ENCODE measurements at regions not wholly inside any gene's neighbourhood (a gene's known extent, or its start where the extent isn't known, plus 50 kb on each side); places are given as distances from the start of the nearest gene placed in this dataset.
"Not testable (repeated sequence)": the region's sequence is repeated elsewhere in the genome, so short reads cannot be mapped to it uniquely, and the experiment has no call there.

DNA sequence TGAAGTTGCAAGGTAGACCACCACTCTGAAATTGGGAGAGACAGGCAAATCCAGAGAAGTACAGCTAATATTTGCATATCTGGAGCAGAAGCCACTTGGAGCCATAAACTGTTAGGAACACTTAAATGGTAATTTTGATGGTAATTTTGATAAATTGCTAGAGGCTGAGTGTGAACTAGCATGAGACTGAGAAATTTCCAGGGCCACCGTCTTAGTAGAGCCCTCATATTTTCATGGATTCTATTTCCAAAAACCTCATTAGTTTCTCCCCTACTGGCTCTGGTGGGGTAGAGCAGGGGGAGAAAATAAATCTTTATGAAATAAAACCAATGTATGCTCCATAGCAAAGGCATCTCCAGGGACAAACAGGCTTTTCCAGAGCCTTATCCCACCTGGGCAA lies 429.4 kb upstream of the DIPK2B start:
- Histone ChIP-seq H3K36me3 (no peaks in the 10 kb centered on the region), H4K20me1 (no peaks in the 10 kb centered on the region), H3K4me3 (no peak overlapping the region), H3K9ac (no peak overlapping the region), H3K4me2 (no peak overlapping the region), H3K9me3 (peaks cover 17% of the 10 kb centered on the region), H3K27me3 (no peaks in the 10 kb centered on the region), H3K4me1 (no peaks in the 10 kb centered on the region), H3K27ac (no peak overlapping the region)
- TF ChIP-seq Cebpa-rat (IDR thresholded peaks at IDR 0.05) = no peak

DNA sequence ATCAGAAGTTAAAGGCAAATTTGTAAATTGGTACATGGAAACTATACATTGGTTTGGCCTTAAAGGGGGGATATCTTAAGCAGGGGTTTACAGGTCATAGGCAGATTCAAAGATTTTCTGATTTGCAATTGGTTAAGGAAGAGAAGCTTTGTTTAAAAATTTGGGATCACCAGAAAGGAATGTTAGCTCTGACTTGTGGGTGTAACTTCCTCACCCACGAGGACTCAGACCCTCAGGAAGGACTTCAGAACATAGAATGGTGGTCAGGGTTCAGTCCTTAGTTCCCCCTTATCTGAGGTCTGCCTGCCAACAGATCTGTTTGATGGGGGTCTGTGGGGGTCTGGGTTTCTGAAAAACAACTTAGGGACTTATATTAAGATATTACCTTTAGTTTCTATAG lies 427.4 kb upstream of the DIPK2B start:
- peaks cover 14% of the 10 kb centered on the region for H3K9me3 ChIP-seq
- H3K27ac ChIP-seq = no peak overlapping the region
- no peaks in the 10 kb centered on the region for H3K36me3 ChIP-seq
- no peaks in the 10 kb centered on the region for H3K27me3 ChIP-seq
- H3K4me1 ChIP-seq = no peaks in the 10 kb centered on the region
- H4K20me1 ChIP-seq = no peaks in the 10 kb centered on the region
- H3K9ac ChIP-seq = no peak overlapping the region
- no peak for TF ChIP-seq Cebpa-rat (IDR thresholded peaks at IDR 0.05)
- H3K4me3 ChIP-seq = no peak overlapping the region
- no peak overlapping the region for H3K4me2 ChIP-seq

DNA sequence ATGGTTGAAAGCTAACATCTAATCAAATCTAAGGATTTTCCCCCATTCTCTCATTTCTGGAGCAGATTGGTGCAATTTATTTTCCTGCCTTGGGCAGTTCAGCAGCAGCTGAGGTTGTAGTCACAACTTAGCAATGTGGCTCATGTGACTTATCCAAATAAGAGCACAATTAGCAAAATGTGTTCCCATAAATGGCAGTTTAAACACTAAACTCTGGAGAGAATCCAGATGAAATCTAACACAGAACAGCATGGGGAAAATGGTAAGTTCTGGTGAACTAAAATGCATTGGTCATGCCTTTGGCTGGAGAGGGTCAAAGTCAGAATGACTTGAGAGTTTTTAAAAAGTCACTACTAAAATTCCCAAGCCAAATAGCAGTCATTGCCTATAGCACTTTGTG lies 422.6 kb upstream of the DIPK2B start:
- Histone ChIP-seq H3K4me2 (no peak overlapping the region), H4K20me1 (no peaks in the 10 kb centered on the region), H3K9me3 (no peaks in the 10 kb centered on the region), H3K27me3 (no peaks in the 10 kb centered on the region), H3K27ac (no peak overlapping the region), H3K36me3 (no peaks in the 10 kb centered on the region), H3K4me3 (no peak overlapping the region), H3K4me1 (no peaks in the 10 kb centered on the region), H3K9ac (no peak overlapping the region)
- no peak for TF ChIP-seq Cebpa-rat (IDR thresholded peaks at IDR 0.05)

DNA sequence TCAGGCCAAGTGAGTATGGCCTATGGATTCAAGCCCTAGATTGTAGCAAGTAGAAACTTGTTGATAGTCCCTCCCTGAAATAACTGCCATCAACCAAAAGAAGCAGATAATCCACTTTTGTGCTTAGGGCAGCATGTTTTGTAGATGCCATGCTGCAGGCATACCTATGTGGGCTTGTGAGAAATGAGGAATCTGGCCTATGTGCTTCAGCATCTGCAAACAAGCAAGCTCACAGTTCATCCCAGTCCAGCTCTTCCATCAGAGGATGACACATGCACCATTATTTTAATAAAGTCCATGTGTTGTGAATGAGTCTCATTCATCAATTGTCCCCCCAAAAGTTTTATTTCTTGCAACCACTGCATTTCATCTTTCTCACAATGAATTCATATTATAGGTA lies 421.9 kb upstream of the DIPK2B start:
- no peak overlapping the region for H3K27ac ChIP-seq
- H3K4me2 ChIP-seq = no peak overlapping the region

DNA sequence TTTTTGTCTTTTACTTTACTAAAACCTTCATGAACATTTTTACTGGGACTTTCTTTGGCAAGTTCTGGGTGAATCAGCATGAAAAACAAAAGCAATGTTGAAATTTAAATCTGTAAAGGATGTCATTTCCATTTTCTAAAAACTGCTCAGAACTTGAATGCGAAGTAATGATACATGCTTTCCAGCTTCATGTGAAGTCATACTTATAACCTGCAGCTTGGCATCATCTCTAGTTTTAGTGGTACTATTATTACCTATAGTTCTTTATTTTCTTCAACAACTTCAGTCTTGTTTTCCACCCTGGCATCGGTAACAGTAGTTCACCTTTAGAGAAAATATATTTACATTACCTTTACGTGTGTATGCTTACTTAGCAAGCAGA lies 421.4 kb upstream of the DIPK2B start:
- no peak overlapping the region for H3K4me3 ChIP-seq
- no peaks in the 10 kb centered on the region for H3K27me3 ChIP-seq
- no peaks in the 10 kb centered on the region for H3K9me3 ChIP-seq
- no peak for TF ChIP-seq Cebpa-rat (IDR thresholded peaks at IDR 0.05)
- H3K4me2 ChIP-seq = no peak overlapping the region
- no peaks in the 10 kb centered on the region for H4K20me1 ChIP-seq
- H3K27ac ChIP-seq = no peak overlapping the region
- H3K9ac ChIP-seq = no peak overlapping the region
- no peaks in the 10 kb centered on the region for H3K4me1 ChIP-seq
- H3K36me3 ChIP-seq = no peaks in the 10 kb centered on the region

More for the DNA sequence above, 421.9 kb upstream of the DIPK2B start:
- Histone ChIP-seq H3K4me1 (no peaks in the 10 kb centered on the region), H3K9ac (no peak overlapping the region), H3K4me3 (no peak overlapping the region), H3K36me3 (no peaks in the 10 kb centered on the region), H4K20me1 (no peaks in the 10 kb centered on the region), H3K9me3 (no peaks in the 10 kb centered on the region), H3K27me3 (no peaks in the 10 kb centered on the region)
- no peak for TF ChIP-seq Cebpa-rat (IDR thresholded peaks at IDR 0.05)

DNA sequence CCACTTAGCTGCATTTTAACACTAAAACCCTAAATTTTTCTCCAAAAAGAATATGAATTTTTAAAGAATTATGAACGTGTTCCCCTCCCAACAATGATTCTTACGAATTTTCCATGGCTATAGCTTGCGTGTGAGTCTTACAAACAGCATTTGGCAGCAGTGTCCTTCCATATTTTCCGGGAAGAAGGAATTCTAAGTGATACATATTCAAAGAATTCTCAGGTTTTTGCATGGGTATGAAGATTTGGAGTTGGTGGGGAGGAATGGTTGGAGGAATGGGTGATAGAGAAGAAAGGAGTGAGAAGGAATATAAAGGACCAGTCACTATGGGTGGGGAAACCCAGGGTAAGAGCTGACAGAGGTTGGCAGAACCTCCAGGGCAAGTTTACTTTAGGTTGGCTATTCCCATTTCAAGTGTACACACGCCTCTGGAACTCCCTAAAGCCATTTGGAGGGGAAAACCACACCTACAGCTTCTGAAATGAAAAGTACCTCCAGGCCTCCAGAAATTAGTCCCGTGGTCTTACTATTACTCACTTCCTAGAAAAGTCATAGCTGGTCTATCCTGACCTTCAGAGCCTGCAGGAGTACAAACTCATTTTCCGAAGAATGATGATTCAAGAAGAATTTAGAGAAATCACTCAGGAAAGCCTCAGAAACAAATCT lies 420.8 kb upstream of the DIPK2B start:
- no peak overlapping the region for H3K27ac ChIP-seq
- no peaks in the 10 kb centered on the region for H3K27me3 ChIP-seq
- no peak overlapping the region for H3K4me2 ChIP-seq
- no peak overlapping the region for H3K9ac ChIP-seq
- H3K36me3 ChIP-seq = no peaks in the 10 kb centered on the region
- H3K4me1 ChIP-seq = no peaks in the 10 kb centered on the region
- no peak overlapping the region for H3K4me3 ChIP-seq
- no peaks in the 10 kb centered on the region for H4K20me1 ChIP-seq
- no peaks in the 10 kb centered on the region for H3K9me3 ChIP-seq
- no peak for TF ChIP-seq Cebpa-rat (IDR thresholded peaks at IDR 0.05)

DNA sequence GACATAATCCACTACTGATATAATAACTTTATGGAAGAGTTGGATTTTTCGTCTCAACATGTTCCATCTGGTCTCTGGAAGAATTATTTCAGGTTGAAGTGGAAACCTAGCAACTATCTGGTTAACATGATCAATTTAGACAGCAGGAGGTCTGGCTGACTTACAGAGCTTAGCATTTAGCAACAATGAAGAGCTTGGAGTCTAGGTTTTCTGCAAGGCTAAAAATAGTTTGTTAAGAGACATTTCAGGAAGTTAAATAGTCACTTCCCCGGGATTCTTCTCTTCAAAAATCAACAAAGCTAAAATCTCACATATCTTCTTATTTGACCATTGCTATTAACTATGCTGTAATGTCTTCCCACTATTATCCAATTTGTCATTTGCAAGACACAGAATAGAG lies 418.6 kb upstream of the DIPK2B start:
- Histone ChIP-seq H3K36me3 (no peaks in the 10 kb centered on the region), H4K20me1 (no peaks in the 10 kb centered on the region), H3K4me1 (no peaks in the 10 kb centered on the region), H3K9me3 (peaks cover 7% of the 10 kb centered on the region), H3K4me2 (no peak overlapping the region), H3K27ac (no peak overlapping the region), H3K4me3 (no peak overlapping the region), H3K27me3 (no peaks in the 10 kb centered on the region), H3K9ac (no peak overlapping the region)
- TF ChIP-seq Cebpa-rat (IDR thresholded peaks at IDR 0.05) = no peak

DNA sequence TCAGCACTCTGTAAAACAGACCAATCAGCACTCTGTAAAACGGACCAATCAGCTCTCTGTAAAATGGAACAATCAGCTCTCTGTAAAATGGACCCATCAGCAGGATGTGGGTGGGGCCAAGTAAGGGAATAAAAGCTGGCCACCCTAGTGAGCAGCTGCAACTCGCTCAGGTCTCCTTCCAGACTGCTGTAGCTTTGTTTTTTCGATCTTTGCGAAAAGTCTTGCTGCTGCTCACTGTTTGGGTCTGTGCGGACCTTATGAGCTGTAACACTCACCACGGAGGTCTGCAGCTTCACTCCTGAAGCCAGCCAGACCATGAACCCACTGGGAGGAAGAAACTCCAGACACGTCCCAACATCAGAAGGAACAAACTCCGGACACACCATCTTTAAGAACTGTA lies 414.9 kb upstream of the DIPK2B start:
- not testable (repeated sequence) for H4K20me1 ChIP-seq, H3K27me3 ChIP-seq, H3K9ac ChIP-seq, H3K27ac ChIP-seq, H3K4me3 ChIP-seq, H3K4me2 ChIP-seq, H3K4me1 ChIP-seq, H3K36me3 ChIP-seq
- H3K9me3 ChIP-seq = peaks cover 32% of the 10 kb centered on the region

DNA sequence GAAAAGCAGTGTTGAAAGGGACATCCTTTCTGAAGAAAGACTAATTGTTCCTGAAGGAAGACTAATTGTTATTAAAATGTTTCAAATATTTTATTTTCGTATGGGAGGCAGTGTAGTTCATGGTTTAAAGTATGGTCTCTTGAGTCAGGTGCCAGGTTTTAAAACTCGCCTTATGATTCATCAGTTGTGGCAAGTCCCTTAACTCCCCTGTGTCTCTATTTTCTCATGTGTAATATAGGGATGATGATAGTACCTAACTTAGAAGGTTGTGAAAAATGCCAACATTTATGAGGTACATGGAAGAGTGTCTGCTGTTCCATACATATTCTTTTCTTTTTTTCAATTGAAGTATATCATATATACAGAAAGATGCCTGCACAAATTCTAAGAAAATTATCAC lies 414.2 kb upstream of the DIPK2B start:
- Histone ChIP-seq H3K27me3 (no peaks in the 10 kb centered on the region), H3K4me1 (no peaks in the 10 kb centered on the region), H3K27ac (no peak overlapping the region), H3K9me3 (peaks cover 39% of the 10 kb centered on the region), H3K4me2 (no peak overlapping the region), H3K4me3 (no peak overlapping the region), H4K20me1 (no peaks in the 10 kb centered on the region), H3K9ac (no peak overlapping the region), H3K36me3 (0 out of 2 replicates have a peak, but pooled peaks cover 4% of the 10 kb centered on the region)
- TF ChIP-seq Cebpa-rat (IDR thresholded peaks at IDR 0.05) = no peak

DNA sequence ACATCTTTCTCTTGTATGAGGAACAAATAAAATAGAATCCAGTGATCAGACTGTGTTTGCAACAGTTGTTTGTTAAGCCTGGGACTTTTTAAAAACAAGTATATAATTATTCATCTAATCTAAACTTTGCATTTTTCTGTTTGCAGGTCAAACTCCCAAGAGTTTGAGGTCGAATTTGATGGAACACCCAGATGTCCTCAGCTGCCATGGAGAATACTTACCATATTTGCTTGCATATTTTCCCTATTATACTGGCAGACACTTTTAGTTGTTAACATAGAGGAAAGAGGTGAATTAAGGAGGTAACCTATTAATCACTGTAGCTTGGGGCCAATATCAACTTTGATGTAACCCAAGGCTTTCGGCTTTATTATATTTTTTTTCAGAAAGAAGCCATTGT lies 401.5 kb upstream of the DIPK2B start:
- Histone ChIP-seq H4K20me1 (no peaks in the 10 kb centered on the region), H3K9ac (no peak overlapping the region), H3K27me3 (no peaks in the 10 kb centered on the region), H3K9me3 (peaks cover 22% of the 10 kb centered on the region), H3K4me3 (no peak overlapping the region), H3K36me3 (no peaks in the 10 kb centered on the region), H3K4me1 (no peaks in the 10 kb centered on the region), H3K27ac (no peak overlapping the region), H3K4me2 (no peak overlapping the region)
- no peak for TF ChIP-seq Cebpa-rat (IDR thresholded peaks at IDR 0.05)

DNA sequence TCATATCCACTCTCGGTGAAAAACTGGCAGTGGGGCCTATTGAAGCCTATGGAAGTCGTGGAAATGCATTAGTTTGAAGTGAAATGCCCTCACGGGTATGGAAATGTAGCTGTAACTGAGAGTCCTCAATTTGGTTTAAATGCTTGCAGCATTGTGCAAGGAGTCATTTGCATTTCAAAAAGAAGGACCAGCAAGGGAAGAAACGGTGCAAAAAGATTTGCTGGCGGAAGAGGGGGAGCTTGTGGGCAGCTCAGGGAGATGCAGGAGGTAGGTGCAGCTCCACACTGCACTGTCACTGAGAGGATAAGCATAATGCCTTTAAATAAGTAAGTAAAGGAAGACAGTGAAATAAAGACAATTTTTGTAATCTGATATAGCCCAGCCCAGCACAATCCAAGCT lies 400.4 kb upstream of the DIPK2B start:
- H3K9me3 ChIP-seq = peaks cover 11% of the 10 kb centered on the region
- no peak overlapping the region for H3K4me3 ChIP-seq
- no peak overlapping the region for H3K4me2 ChIP-seq
- no peak overlapping the region for H3K9ac ChIP-seq
- H3K27ac ChIP-seq = no peak overlapping the region
- H3K4me1 ChIP-seq = no peaks in the 10 kb centered on the region
- H3K36me3 ChIP-seq = no peaks in the 10 kb centered on the region
- no peak for TF ChIP-seq Cebpa-rat (IDR thresholded peaks at IDR 0.05)
- no peaks in the 10 kb centered on the region for H4K20me1 ChIP-seq
- H3K27me3 ChIP-seq = no peaks in the 10 kb centered on the region
